HCT116 (cell line): ENCODE measurements at regions not wholly inside any gene's neighbourhood (a gene's known extent, or its start where the extent isn't known, plus 50 kb on each side); places are given as distances from the start of the nearest gene placed in this dataset.

Experiments
- ATAC-seq: fragments of 200-7000 bp; cut with Tn5 transposase; 2 replicates; pipeline ENCODE4 v1.9.1; 2020; ENCODE audit warnings: mild to moderate bottlenecking, moderate library complexity
- BruUV-seq: library from RNA; stranded (reverse); fragments of 400-500 nt; replicated peaks from 2 replicates; lab custom pipeline; 2021; lab: Mats Ljungman, UMichigan
- CTCF ChIA-PET: fragments of 300-600 bp; sonication (Branson Sonifier 250); formaldehyde crosslinking; loops from one replicate; lab custom pipeline; 2021; ENCODE audit warnings: antibody characterized with exemption; lab: Charles Lee
- POLR2A ChIA-PET: fragments of 300-600, 350-600 bp; sonication (Branson Sonifier 250); formaldehyde crosslinking; loops from one replicate; lab custom pipeline; 2021; ENCODE audit warnings: antibody characterized with exemption; lab: Charles Lee
- RAD21 ChIA-PET, 2 experiments: fragments of 300-600 bp; sonication (Branson Sonifier 250); formaldehyde crosslinking; loops; one replicate each; lab custom pipeline; 2023; ENCODE audit warnings: low total read pairs in 2 of 2; ENCODE audit not compliant: uncharacterized antibody in 2 of 2, unreplicated experiment in 2 of 2, low non-redundant PET in 1 of 2; lab: Charles Lee
- DNase-seq: peaks from one replicate; pipeline ENCODE4 v3.0.0-alpha.2; 2010; ENCODE audit warnings: low read depth, low spot score
- H2AFZ ChIP-seq: fragments of 200-600 bp; shearing (Covaris generic), sonication (generic); 2 replicates; pipeline ENCODE4 v1.6.1; 2017; ENCODE audit warnings: low read depth, mixed run types, mixed read lengths, antibody characterized with exemption, low read length; ENCODE audit not compliant: poor library complexity, severe bottlenecking
- H3K27ac ChIP-seq: 2 replicates; pipeline ENCODE4 v1.5.1; 2012; ENCODE audit warnings: low read depth, low read length
- H3K27me3 ChIP-seq: fragments of 200-600 bp; sonication (generic); 2 replicates; pipeline ENCODE4 v1.6.1; 2016; ENCODE audit warnings: mixed run types, low read length, mixed read lengths; ENCODE audit not compliant: insufficient read depth
- H3K36me3 ChIP-seq, 2 experiments: fragments of 200-500 bp in 1 of 2; fragments of 200-600 bp in 1 of 2; sonication (Bioruptor generic) in 1 of 2; sonication (generic) in 1 of 2; 2 replicates each; pipeline versions ENCODE4 v1.5.1 to v1.6.1; 2014 to 2016; ENCODE audit warnings: low read length in 2 of 2, inconsistent platforms in 1 of 2, mixed read lengths in 1 of 2, mixed run types in 1 of 2; ENCODE audit not compliant: insufficient read depth in 2 of 2, control insufficient read depth in 1 of 2
- H3K4me1 ChIP-seq, 2 experiments: fragments of 200-600 bp in 1 of 2; sonication (generic) in 1 of 2; 2 replicates each; pipeline versions ENCODE4 v1.5.1 to v1.6.1; 2012 to 2017; ENCODE audit warnings: low read length in 2 of 2, inconsistent platforms in 1 of 2, mild to moderate bottlenecking in 1 of 2, mixed read lengths in 1 of 2, mixed run types in 1 of 2, moderate library complexity in 1 of 2; ENCODE audit not compliant: insufficient read depth in 2 of 2, control insufficient read depth in 1 of 2
- H3K4me2 ChIP-seq: fragments of 200-600 bp; sonication (generic); 2 replicates; pipeline ENCODE4 v1.6.1; 2017; ENCODE audit warnings: mixed run types, low read length, mixed read lengths
- H3K4me3 ChIP-seq, 2 experiments: fragments of 200-600 bp in 1 of 2; sonication (generic) in 1 of 2; replicated peaks in 1 of 2; 2 replicates each; pipeline ENCODE4 v1.5.1; 2011 to 2016; ENCODE audit warnings: low read length in 2 of 2, control low read depth in 1 of 2, low read depth in 1 of 2, mild to moderate bottlenecking in 1 of 2, mixed read lengths in 1 of 2, mixed run types in 1 of 2
- H3K79me2 ChIP-seq: fragments of 200-600 bp; sonication (generic); 2 replicates; pipeline ENCODE4 v1.6.1; 2017; ENCODE audit warnings: mild to moderate bottlenecking, mixed run types, low read length, moderate library complexity, mixed read lengths; ENCODE audit not compliant: insufficient read depth
- H3K9ac ChIP-seq: fragments of 200-600 bp; sonication (generic); 2 replicates; pipeline ENCODE4 v1.6.1; 2016; ENCODE audit warnings: low read length, mixed read lengths
- H3K9me2 ChIP-seq: fragments of 200-600 bp; sonication (generic), shearing (Covaris generic); 2 replicates; pipeline ENCODE4 v1.6.1; 2017; ENCODE audit warnings: mixed run types, mild to moderate bottlenecking, moderate library complexity; ENCODE audit not compliant: insufficient read depth
- H3K9me3 ChIP-seq, 2 experiments: fragments of 200-500 bp in 1 of 2; fragments of 200-600 bp in 1 of 2; sonication (Bioruptor generic) in 1 of 2; sonication (generic) in 1 of 2; 2 replicates each; pipeline ENCODE4 v1.6.1; 2014 to 2017; ENCODE audit warnings: low read length in 2 of 2, mixed read lengths in 2 of 2, inconsistent platforms in 1 of 2, low read depth in 1 of 2, mild to moderate bottlenecking in 1 of 2, mixed run types in 1 of 2, moderate library complexity in 1 of 2; ENCODE audit not compliant: control insufficient read depth in 1 of 2, insufficient read depth in 1 of 2
- H4K20me1 ChIP-seq: fragments of 200-600 bp; sonication (generic), shearing (Covaris generic); 2 replicates; pipeline ENCODE4 v1.6.1; 2017; ENCODE audit warnings: mixed run types, mild to moderate bottlenecking, moderate library complexity; ENCODE audit not compliant: insufficient read depth
- ATF3 ChIP-seq: IDR thresholded peaks from 2 replicates; pipeline ENCODE4 v1.6.1; 2012
- CBX3 ChIP-seq: IDR thresholded peaks from 2 replicates; pipeline ENCODE4 v1.6.1; 2012; ENCODE audit warnings: low read depth
- FOSL1 ChIP-seq: IDR thresholded peaks from 2 replicates; pipeline ENCODE4 v1.6.1; 2012; ENCODE audit warnings: low read depth
- MAX ChIP-seq: IDR thresholded peaks from 2 replicates; pipeline ENCODE4 v1.6.1; 2012
- POLR2A ChIP-seq: IDR thresholded peaks from 2 replicates; pipeline ENCODE4 v1.7.0; 2011; ENCODE audit warnings: borderline replicate concordance; ENCODE audit not compliant: insufficient read depth, insufficient read length; ENCODE audit errors: extremely low read depth
- TCF7L2 ChIP-seq: IDR thresholded peaks from 2 replicates; pipeline ENCODE4 v1.7.0; 2011; ENCODE audit warnings: borderline replicate concordance, inconsistent platforms; ENCODE audit not compliant: insufficient read depth, insufficient read length; ENCODE audit errors: extremely low read depth
- intact Hi-C: fragments of 100-400 bp; cut with micrococcal nuclease; formaldehyde crosslinking; loops from 2 replicates; pipeline ENCODE4 v1.10.0; 2022

GRCh38 chr5:164577742-164578141 lies 1072.3 kb downstream of the MAT2B start:
- ChIA-PET POLR2A (no interaction called here), CTCF (no interaction called here)
- DNase-seq (no peak), ATAC-seq (no peak)
- Histone ChIP-seq H3K4me3 (no peak overlapping the region), H3K4me1 (no peaks in the 10 kb centered on the region), H2AFZ (no peak overlapping the region), H3K4me2 (no peak overlapping the region), H3K27ac (no peak overlapping the region)
- TF ChIP-seq POLR2A (no peak), FOSL1 (no peak), TCF7L2 (no peak), CBX3 (no peak), MAX (no peak)
- TF ChIP-seq, all 23 proteins: peak for 0
- no peaks in the 10 kb centered on the region for H3K9me2 ChIP-seq
- RAD21 ChIA-PET, result no interaction called here
- H3K36me3 ChIP-seq, result no peaks in the 10 kb centered on the region
- no peaks in the 10 kb centered on the region for H4K20me1 ChIP-seq
- H3K27me3 ChIP-seq, result no peaks in the 10 kb centered on the region
- intact Hi-C loops, result no loop called here
- H3K79me2 ChIP-seq, result no peaks in the 10 kb centered on the region
- peaks cover 0 to 3% of the 10 kb centered on the region in 2 experiments; a peak in 2 of 4 replicates for H3K9me3 ChIP-seq
- no TSS peak for BruUV-seq
- H3K9ac ChIP-seq, result no peak overlapping the region

GRCh38 chr5:164578401-164578800 lies 1073.0 kb downstream of the MAT2B start:
- peaks cover 0 to 3% of the 10 kb centered on the region in 2 experiments; a peak in 2 of 4 replicates for H3K9me3 ChIP-seq
- H2AFZ ChIP-seq, result no peak overlapping the region
- H3K4me1 ChIP-seq, result no peaks in the 10 kb centered on the region
- BruUV-seq, result no TSS peak
- no peak overlapping the region for H3K4me2 ChIP-seq
- H3K27me3 ChIP-seq, result no peaks in the 10 kb centered on the region
- TF ChIP-seq ATF3 (no peak), POLR2A (no peak)
- H3K4me3 ChIP-seq, result no peak overlapping the region
- no peak overlapping the region for H3K9ac ChIP-seq
- no peak for ATAC-seq
- no peaks in the 10 kb centered on the region for H3K9me2 ChIP-seq
- no peak overlapping the region for H3K27ac ChIP-seq
- CTCF ChIA-PET, result no interaction called here
- intact Hi-C loops, result no loop called here
- H4K20me1 ChIP-seq, result no peaks in the 10 kb centered on the region
- no peaks in the 10 kb centered on the region for H3K36me3 ChIP-seq
- DNase-seq, result no peak
- POLR2A ChIA-PET, result no interaction called here
- RAD21 ChIA-PET, result no interaction called here
- no peaks in the 10 kb centered on the region for H3K79me2 ChIP-seq
